ENCODE measurements at regions not wholly inside any gene's neighbourhood (a gene's known extent, or its start where the extent isn't known, plus 50 kb on each side); places are given as distances from the start of the nearest gene placed in this dataset.
"Not testable (repeated sequence)": the region's sequence is repeated elsewhere in the genome, so short reads cannot be mapped to it uniquely, and the experiment has no call there.

GRCh38 chr11:21711341-21711740 is 481.5 kb upstream of the ANO5 start:
- DNase-seq = no peak

GRCh38 chr11:21723678-21724077 is 469.2 kb upstream of the ANO5 start:
- DNase-seq = no peak

- no peak for DNase-seq
These were observed 465.8 kb upstream of the ANO5 start for GRCh38 chr11:21727102-21727501.

- no peak for DNase-seq
These were observed 456.5 kb upstream of the ANO5 start for GRCh38 chr11:21736404-21736803.

- not testable (repeated sequence) for DNase-seq
These were observed 440.2 kb upstream of the ANO5 start for GRCh38 chr11:21752475-21753243.

GRCh38 chr11:21753244-21753767 is 439.6 kb upstream of the ANO5 start:
- DNase-seq = peak in 1 of 58 donors; percentile 3

GRCh38 chr11:21761000-21761399 is 431.9 kb upstream of the ANO5 start:
- DNase-seq = no peak

- no peak for DNase-seq
These were observed 424.5 kb upstream of the ANO5 start for GRCh38 chr11:21768388-21768787.

- DNase-seq = no peak
These were observed 423.7 kb upstream of the ANO5 start for GRCh38 chr11:21769188-21769587.

GRCh38 chr11:21771097-21771496 is 421.8 kb upstream of the ANO5 start:
- DNase-seq = peak in 32 of 58 donors; percentile 1 to 73 (median 17)

GRCh38 chr11:21774212-21774611 is 418.7 kb upstream of the ANO5 start:
- peak in 20 of 58 donors; percentile 2 to 43 (median 14) for DNase-seq

- no peak for DNase-seq
These were observed 417.0 kb upstream of the ANO5 start for GRCh38 chr11:21775911-21776310.

GRCh38 chr11:21783954-21784353 is 408.9 kb upstream of the ANO5 start:
- DNase-seq = no peak

GRCh38 chr11:21785351-21785750 is 407.5 kb upstream of the ANO5 start:
- no peak for DNase-seq

- no peak for DNase-seq
These were observed 398.6 kb upstream of the ANO5 start for GRCh38 chr11:21794306-21794705.

- no peak for DNase-seq
These were observed 394.7 kb upstream of the ANO5 start for GRCh38 chr11:21798216-21798615.

GRCh38 chr11:21804523-21804922 is 388.4 kb upstream of the ANO5 start:
- not testable (repeated sequence) for DNase-seq

GRCh38 chr11:21806508-21806907 is 386.4 kb upstream of the ANO5 start:
- DNase-seq = no peak

- DNase-seq = no peak
These were observed 385.9 kb upstream of the ANO5 start for GRCh38 chr11:21806947-21807346.

- no peak for DNase-seq
These were observed 385.5 kb upstream of the ANO5 start for GRCh38 chr11:21807350-21807749.

- no peak for DNase-seq
These were observed 382.2 kb upstream of the ANO5 start for GRCh38 chr11:21810650-21811049.

- no peak for DNase-seq
These were observed 381.3 kb upstream of the ANO5 start for GRCh38 chr11:21811572-21811971.

GRCh38 chr11:21814169-21814568 is 378.7 kb upstream of the ANO5 start:
- no peak for DNase-seq

Measured in anterior cingulate cortex (tissue), 58 donors.